ENCODE measurements at regions not wholly inside any gene's neighbourhood (a gene's known extent, or its start where the extent isn't known, plus 50 kb on each side); places are given as distances from the start of the nearest gene placed in this dataset.

DNA sequence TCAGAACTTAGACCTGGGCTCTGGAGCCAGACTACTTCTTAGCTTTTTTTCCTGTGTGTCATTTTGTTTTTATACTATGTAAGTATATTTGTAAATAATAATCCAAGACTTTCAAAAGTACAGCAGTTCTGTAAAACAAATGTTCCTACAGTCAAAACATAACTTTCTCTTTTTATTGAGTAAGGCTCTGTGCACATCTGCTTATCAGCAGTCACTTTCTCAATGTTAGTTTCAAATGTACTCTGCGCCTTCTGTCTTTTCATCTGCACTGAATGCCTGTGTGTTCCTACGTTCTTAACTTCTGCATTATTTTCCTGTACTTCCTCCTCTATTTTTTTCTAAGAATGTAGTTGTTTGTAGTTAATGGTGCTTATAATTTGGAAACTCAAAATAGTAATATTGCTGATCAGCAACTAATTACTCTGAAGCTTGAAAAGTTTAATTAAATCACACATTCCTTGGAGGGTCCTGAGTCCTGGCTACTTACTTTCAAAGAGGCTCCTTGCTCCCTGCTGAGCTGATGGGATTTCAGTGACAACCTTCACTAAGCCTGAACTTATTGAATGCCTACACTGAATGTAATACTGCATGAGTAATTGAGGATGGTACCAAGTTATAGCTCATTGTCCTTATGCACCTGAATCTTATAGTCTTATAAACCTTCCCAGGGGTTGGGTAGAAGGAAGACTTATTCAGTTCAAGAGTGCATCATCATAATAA lies 329.9 kb downstream of the KCNJ2 start:
- TF ChIP-seq, protein P1, sequence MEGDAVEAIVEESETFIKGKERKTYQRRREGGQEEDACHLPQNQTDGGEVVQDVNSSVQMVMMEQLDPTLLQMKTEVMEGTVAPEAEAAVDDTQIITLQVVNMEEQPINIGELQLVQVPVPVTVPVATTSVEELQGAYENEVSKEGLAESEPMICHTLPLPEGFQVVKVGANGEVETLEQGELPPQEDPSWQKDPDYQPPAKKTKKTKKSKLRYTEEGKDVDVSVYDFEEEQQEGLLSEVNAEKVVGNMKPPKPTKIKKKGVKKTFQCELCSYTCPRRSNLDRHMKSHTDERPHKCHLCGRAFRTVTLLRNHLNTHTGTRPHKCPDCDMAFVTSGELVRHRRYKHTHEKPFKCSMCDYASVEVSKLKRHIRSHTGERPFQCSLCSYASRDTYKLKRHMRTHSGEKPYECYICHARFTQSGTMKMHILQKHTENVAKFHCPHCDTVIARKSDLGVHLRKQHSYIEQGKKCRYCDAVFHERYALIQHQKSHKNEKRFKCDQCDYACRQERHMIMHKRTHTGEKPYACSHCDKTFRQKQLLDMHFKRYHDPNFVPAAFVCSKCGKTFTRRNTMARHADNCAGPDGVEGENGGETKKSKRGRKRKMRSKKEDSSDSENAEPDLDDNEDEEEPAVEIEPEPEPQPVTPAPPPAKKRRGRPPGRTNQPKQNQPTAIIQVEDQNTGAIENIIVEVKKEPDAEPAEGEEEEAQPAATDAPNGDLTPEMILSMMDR (IDR thresholded peaks at IDR 0.05; ENCODE audit: low read length), result no peak
- TF ChIP-seq EZH2 (IDR thresholded peaks at IDR 0.05; ENCODE audit: borderline replicate concordance, low read length), result no peak
- no peak overlapping the region for H3K4me2 ChIP-seq (ENCODE audit: low read length)
- H4K20me1 ChIP-seq (ENCODE audit: insufficient read depth, low read length), result no peaks in the 10 kb centered on the region
- no peak overlapping the region for H3K27ac ChIP-seq (ENCODE audit: low read depth, low read length, poor library complexity, severe bottlenecking)
- no peak overlapping the region for H3K4me3 ChIP-seq (ENCODE audit: low read depth, low read length, poor library complexity, severe bottlenecking)
- H3K9ac ChIP-seq (ENCODE audit: low read length), result no peak overlapping the region
- no peaks in the 10 kb centered on the region for H3K27me3 ChIP-seq (ENCODE audit: insufficient read depth, low read length)
- H3K36me3 ChIP-seq (ENCODE audit: insufficient read depth, low read length), result no peaks in the 10 kb centered on the region
- no peak overlapping the region for H2AFZ ChIP-seq (ENCODE audit: low read length)
- no peaks in the 10 kb centered on the region for H3K9me2 ChIP-seq (ENCODE audit: low read depth, low read length)
- H3K4me1 ChIP-seq (ENCODE audit: insufficient read depth, low read length, severe bottlenecking), result no peaks in the 10 kb centered on the region
- no peaks in the 10 kb centered on the region for H3F3A ChIP-seq (ENCODE audit: insufficient read depth, low read length)
- H3K9me3 ChIP-seq (ENCODE audit: low read length), result no peaks in the 10 kb centered on the region
- no peaks in the 10 kb centered on the region for H3K79me2 ChIP-seq (ENCODE audit: insufficient read depth, low read length)

DNA sequence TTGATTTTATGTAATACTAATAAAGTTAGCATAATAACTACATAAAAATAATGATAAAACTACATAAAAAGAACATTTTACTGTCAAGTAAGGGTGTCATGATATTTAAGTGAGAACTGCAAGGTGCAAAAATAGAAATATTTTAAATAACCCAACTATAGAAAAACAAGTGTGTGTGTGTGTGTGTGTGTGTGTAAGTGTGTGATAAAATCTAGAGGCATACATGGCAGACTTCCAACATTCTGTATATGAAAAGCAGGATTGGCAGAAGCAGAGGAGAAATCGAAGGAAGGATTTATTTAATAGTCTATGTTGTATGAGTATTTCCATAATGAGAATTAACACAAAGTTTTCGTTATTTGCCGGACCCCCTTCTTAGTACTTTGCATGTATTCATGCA lies 334.1 kb downstream of the KCNJ2 start:
- Histone ChIP-seq H3K4me2 (ENCODE audit: low read length) (no peak overlapping the region), H3K79me2 (ENCODE audit: insufficient read depth, low read length) (no peaks in the 10 kb centered on the region), H3K9me2 (ENCODE audit: low read depth, low read length) (no peaks in the 10 kb centered on the region), H3K4me1 (ENCODE audit: insufficient read depth, low read length, severe bottlenecking) (no peaks in the 10 kb centered on the region), H2AFZ (ENCODE audit: low read length) (no peak overlapping the region), H3K27ac (ENCODE audit: low read depth, low read length, poor library complexity, severe bottlenecking) (no peak overlapping the region), H3K9ac (ENCODE audit: low read length) (no peak overlapping the region), H3K36me3 (ENCODE audit: insufficient read depth, low read length) (no peaks in the 10 kb centered on the region), H3K27me3 (ENCODE audit: insufficient read depth, low read length) (no peaks in the 10 kb centered on the region), H3F3A (ENCODE audit: insufficient read depth, low read length) (no peaks in the 10 kb centered on the region), H4K20me1 (ENCODE audit: insufficient read depth, low read length) (no peaks in the 10 kb centered on the region), H3K9me3 (ENCODE audit: low read length) (no peaks in the 10 kb centered on the region), H3K4me3 (ENCODE audit: low read depth, low read length, poor library complexity, severe bottlenecking) (no peak overlapping the region)
- TF ChIP-seq EZH2 (IDR thresholded peaks at IDR 0.05; ENCODE audit: borderline replicate concordance, low read length), result no peak
- TF ChIP-seq, protein P1 (IDR thresholded peaks at IDR 0.05; ENCODE audit: low read length), result no peak

DNA sequence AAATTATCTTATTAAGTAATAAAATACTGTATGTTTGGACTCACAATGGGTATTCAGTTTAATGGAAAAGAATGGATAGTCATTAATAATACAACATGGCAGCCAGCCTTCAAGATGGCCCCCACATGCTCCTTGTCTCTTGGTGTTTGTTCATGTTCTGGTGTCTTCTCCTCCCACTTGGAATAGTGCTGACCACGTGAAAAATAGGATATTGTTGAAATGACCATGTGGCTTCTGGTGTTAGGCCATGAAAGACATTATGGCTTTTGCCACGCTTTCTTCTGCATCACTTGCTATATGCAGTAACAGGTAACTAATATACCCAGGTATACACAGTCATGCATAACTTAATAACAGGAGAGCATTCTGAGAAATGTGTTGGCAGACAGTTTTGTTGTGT lies 341.0 kb downstream of the KCNJ2 start:
- H2AFZ ChIP-seq (ENCODE audit: low read length), result no peak overlapping the region
- no peaks in the 10 kb centered on the region for H4K20me1 ChIP-seq (ENCODE audit: insufficient read depth, low read length)
- H3K9me2 ChIP-seq (ENCODE audit: low read depth, low read length), result no peaks in the 10 kb centered on the region
- H3K79me2 ChIP-seq (ENCODE audit: insufficient read depth, low read length), result no peaks in the 10 kb centered on the region
- H3K9ac ChIP-seq (ENCODE audit: low read length), result no peak overlapping the region
- no peaks in the 10 kb centered on the region for H3K9me3 ChIP-seq (ENCODE audit: low read length)
- H3F3A ChIP-seq (ENCODE audit: insufficient read depth, low read length), result no peaks in the 10 kb centered on the region
- no peak overlapping the region for H3K27ac ChIP-seq (ENCODE audit: low read depth, low read length, poor library complexity, severe bottlenecking)
- TF ChIP-seq, protein P1 (IDR thresholded peaks at IDR 0.05; ENCODE audit: low read length), result no peak
- TF ChIP-seq EZH2 (IDR thresholded peaks at IDR 0.05; ENCODE audit: borderline replicate concordance, low read length), result no peak
- no peaks in the 10 kb centered on the region for H3K4me1 ChIP-seq (ENCODE audit: insufficient read depth, low read length, severe bottlenecking)
- H3K4me3 ChIP-seq (ENCODE audit: low read depth, low read length, poor library complexity, severe bottlenecking), result no peak overlapping the region
- no peaks in the 10 kb centered on the region for H3K36me3 ChIP-seq (ENCODE audit: insufficient read depth, low read length)
- H3K4me2 ChIP-seq (ENCODE audit: low read length), result no peak overlapping the region
- no peaks in the 10 kb centered on the region for H3K27me3 ChIP-seq (ENCODE audit: insufficient read depth, low read length)

Measured in OCI-LY1 (cell line).